ENCODE measurements at regions not wholly inside any gene's neighbourhood (a gene's known extent, or its start where the extent isn't known, plus 50 kb on each side); places are given as distances from the start of the nearest gene placed in this dataset.

DNA sequence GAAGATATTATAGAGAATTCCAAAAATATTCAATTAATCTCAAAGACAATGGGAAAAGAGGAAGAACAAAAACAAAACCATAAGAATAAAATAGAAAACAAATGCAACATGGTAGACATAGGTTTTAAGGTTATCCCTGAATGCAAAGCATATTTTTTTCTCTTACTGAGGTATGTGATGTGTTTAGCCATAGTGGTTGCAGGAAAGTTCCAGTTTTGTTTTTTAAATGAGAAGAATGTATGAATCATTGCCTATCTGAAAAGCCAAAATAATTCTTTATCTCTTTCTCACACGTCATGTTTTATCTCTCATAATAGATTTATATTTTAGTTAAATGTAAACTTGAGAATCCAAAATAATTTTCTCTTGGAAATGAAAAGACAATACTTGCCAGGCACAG lies 2591.7 kb upstream of the PCDH20 start:
- TF ChIP-seq POLR2A (IDR thresholded peaks at IDR 0.05; ENCODE audit: low read length) (no peak), GATA1 (IDR thresholded peaks at IDR 0.05; ENCODE audit: low read depth, low read length) (no peak)
